ENCODE measurements at regions not wholly inside any gene's neighbourhood (a gene's known extent, or its start where the extent isn't known, plus 50 kb on each side); places are given as distances from the start of the nearest gene placed in this dataset.

DNA sequence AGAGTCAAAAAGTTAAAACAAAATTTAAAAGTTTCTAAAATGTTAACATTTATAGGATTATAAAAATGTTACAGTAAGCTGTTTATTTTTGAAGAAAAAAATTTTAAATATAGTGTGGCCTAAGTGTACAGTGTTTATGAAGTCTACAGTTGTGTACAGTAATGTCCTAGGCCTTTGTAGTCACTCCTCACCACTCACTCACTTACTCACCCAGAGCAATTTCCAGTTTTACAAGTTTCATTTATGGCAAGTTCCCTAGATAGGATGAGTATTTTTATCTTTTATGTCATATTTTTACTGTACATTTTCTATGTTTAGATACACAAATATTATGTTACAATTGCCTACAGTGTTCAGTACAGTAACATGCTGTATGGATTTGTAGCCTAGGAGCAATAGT, 419.9 kb downstream of the ARL4A start:
- TF ChIP-seq POLR2A (IDR thresholded peaks at IDR 0.05) = no peak
- TF ChIP-seq, protein P1, sequence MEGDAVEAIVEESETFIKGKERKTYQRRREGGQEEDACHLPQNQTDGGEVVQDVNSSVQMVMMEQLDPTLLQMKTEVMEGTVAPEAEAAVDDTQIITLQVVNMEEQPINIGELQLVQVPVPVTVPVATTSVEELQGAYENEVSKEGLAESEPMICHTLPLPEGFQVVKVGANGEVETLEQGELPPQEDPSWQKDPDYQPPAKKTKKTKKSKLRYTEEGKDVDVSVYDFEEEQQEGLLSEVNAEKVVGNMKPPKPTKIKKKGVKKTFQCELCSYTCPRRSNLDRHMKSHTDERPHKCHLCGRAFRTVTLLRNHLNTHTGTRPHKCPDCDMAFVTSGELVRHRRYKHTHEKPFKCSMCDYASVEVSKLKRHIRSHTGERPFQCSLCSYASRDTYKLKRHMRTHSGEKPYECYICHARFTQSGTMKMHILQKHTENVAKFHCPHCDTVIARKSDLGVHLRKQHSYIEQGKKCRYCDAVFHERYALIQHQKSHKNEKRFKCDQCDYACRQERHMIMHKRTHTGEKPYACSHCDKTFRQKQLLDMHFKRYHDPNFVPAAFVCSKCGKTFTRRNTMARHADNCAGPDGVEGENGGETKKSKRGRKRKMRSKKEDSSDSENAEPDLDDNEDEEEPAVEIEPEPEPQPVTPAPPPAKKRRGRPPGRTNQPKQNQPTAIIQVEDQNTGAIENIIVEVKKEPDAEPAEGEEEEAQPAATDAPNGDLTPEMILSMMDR (IDR thresholded peaks at IDR 0.05) = no peak
